GM19240 (cell line): ENCODE measurements at regions not wholly inside any gene's neighbourhood (a gene's known extent, or its start where the extent isn't known, plus 50 kb on each side); places are given as distances from the start of the nearest gene placed in this dataset.
"Not testable (repeated sequence)": the region's sequence is repeated elsewhere in the genome, so short reads cannot be mapped to it uniquely, and the experiment has no call there.

Source experiments
- DNase-seq: peaks from one replicate; pipeline ENCODE4 v3.0.0; 2011; ENCODE audit warnings: low spot score; ENCODE audit not compliant: insufficient read length

- DNase-seq = no peak
These were observed 362.4 kb upstream of the LRRC3B start for GRCh38 chr3:26260139-26260538.

- no peak for DNase-seq
These were observed 357.9 kb upstream of the LRRC3B start for GRCh38 chr3:26264708-26265107.

GRCh38 chr3:26271848-26272247 is 350.7 kb upstream of the LRRC3B start:
- DNase-seq = no peak

- DNase-seq = no peak
These were observed 349.4 kb upstream of the LRRC3B start for GRCh38 chr3:26273196-26273595.

GRCh38 chr3:26279091-26279490 is 343.5 kb upstream of the LRRC3B start:
- DNase-seq = no peak

- no peak for DNase-seq
These were observed 342.1 kb upstream of the LRRC3B start for GRCh38 chr3:26280517-26280916.

GRCh38 chr3:26281284-26281985 is 341.1 kb upstream of the LRRC3B start:
- DNase-seq = no peak

- DNase-seq = not testable (repeated sequence)
These were observed 338.1 kb upstream of the LRRC3B start for GRCh38 chr3:26284503-26284902.

- no peak for DNase-seq
These were observed 330.7 kb upstream of the LRRC3B start for GRCh38 chr3:26291840-26292239.

- no peak for DNase-seq
These were observed 329.8 kb upstream of the LRRC3B start for GRCh38 chr3:26292780-26293179.

GRCh38 chr3:26293329-26293844 is 329.2 kb upstream of the LRRC3B start:
- no peak for DNase-seq

- no peak for DNase-seq
These were observed 315.4 kb upstream of the LRRC3B start for GRCh38 chr3:26307192-26307591.

GRCh38 chr3:26307787-26308186 is 314.8 kb upstream of the LRRC3B start:
- DNase-seq = no peak

GRCh38 chr3:26308454-26308853 is 314.1 kb upstream of the LRRC3B start:
- DNase-seq = no peak

- DNase-seq = not testable (repeated sequence)
These were observed 313.0 kb upstream of the LRRC3B start for GRCh38 chr3:26309536-26309935.

GRCh38 chr3:26312816-26313215 is 309.8 kb upstream of the LRRC3B start:
- DNase-seq = no peak

- no peak for DNase-seq
These were observed 306.1 kb upstream of the LRRC3B start for GRCh38 chr3:26316472-26316871.

GRCh38 chr3:26323741-26324140 is 298.8 kb upstream of the LRRC3B start:
- DNase-seq = not testable (repeated sequence)

GRCh38 chr3:26340001-26340400 is 282.6 kb upstream of the LRRC3B start:
- no peak for DNase-seq

GRCh38 chr3:26343647-26344046 is 278.9 kb upstream of the LRRC3B start:
- no peak for DNase-seq

GRCh38 chr3:26345613-26346012 is 277.0 kb upstream of the LRRC3B start:
- no peak for DNase-seq

- no peak for DNase-seq
These were observed 276.1 kb upstream of the LRRC3B start for GRCh38 chr3:26346497-26346896.

GRCh38 chr3:26347150-26347549 is 275.4 kb upstream of the LRRC3B start:
- no peak for DNase-seq
